ENCODE measurements at regions not wholly inside any gene's neighbourhood (a gene's known extent, or its start where the extent isn't known, plus 50 kb on each side); places are given as distances from the start of the nearest gene placed in this dataset.

- TF ChIP-seq CTCF (IDR thresholded peaks at IDR 0.05) (no peak), EP300 (IDR thresholded peaks at IDR 0.05) (no peak)
Observed at GRCh38 chr3:124415446-124415960, 314.7 kb upstream of the UMPS start.
